ENCODE measurements at regions not wholly inside any gene's neighbourhood (a gene's known extent, or its start where the extent isn't known, plus 50 kb on each side); places are given as distances from the start of the nearest gene placed in this dataset.

- TF ChIP-seq, protein P1, sequence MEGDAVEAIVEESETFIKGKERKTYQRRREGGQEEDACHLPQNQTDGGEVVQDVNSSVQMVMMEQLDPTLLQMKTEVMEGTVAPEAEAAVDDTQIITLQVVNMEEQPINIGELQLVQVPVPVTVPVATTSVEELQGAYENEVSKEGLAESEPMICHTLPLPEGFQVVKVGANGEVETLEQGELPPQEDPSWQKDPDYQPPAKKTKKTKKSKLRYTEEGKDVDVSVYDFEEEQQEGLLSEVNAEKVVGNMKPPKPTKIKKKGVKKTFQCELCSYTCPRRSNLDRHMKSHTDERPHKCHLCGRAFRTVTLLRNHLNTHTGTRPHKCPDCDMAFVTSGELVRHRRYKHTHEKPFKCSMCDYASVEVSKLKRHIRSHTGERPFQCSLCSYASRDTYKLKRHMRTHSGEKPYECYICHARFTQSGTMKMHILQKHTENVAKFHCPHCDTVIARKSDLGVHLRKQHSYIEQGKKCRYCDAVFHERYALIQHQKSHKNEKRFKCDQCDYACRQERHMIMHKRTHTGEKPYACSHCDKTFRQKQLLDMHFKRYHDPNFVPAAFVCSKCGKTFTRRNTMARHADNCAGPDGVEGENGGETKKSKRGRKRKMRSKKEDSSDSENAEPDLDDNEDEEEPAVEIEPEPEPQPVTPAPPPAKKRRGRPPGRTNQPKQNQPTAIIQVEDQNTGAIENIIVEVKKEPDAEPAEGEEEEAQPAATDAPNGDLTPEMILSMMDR (conservative IDR thresholded peaks at IDR 0.05): no peak
- no peak for TF ChIP-seq ZFX (IDR thresholded peaks at IDR 0.05)
These were observed 63.2 kb downstream of the IER5 start for GRCh38 chr1:181151378-181152326.

Measured in C4-2B (cell line).